GM23338 (cell line): ENCODE measurements at regions not wholly inside any gene's neighbourhood (a gene's known extent, or its start where the extent isn't known, plus 50 kb on each side); places are given as distances from the start of the nearest gene placed in this dataset.

ENCODE experiments used
- ATAC-seq: fragments of 200-7000 bp; cut with Tn5 transposase; 3 replicates; pipeline ENCODE4 v1.9.1; 2020
- DNase-seq: peaks from one replicate; pipeline ENCODE4 v3.0.0-alpha.2; 2015; ENCODE audit warnings: low spot score
- H2AFZ ChIP-seq: fragments of 200-600 bp; sonication (generic); 2 replicates; pipeline ENCODE4 v1.8.0; 2016; ENCODE audit warnings: antibody characterized with exemption, mild to moderate bottlenecking, moderate library complexity
- H3F3A ChIP-seq: fragments of 200-600 bp; sonication (generic); replicated peaks from 2 replicates; pipeline ENCODE4 v1.8.0; 2017; ENCODE audit warnings: antibody characterized with exemption, mixed run types, low read depth
- H3K27ac ChIP-seq: fragments of 200-600 bp; sonication (generic); 2 replicates; pipeline ENCODE4 v1.6.1; 2016; ENCODE audit warnings: low read depth
- H3K27me3 ChIP-seq: fragments of 200-600 bp; sonication (generic); 2 replicates; pipeline ENCODE4 v1.8.0; 2016; ENCODE audit warnings: mild to moderate bottlenecking, mixed run types, moderate library complexity; ENCODE audit not compliant: insufficient read depth
- H3K36me3 ChIP-seq: fragments of 200-600 bp; sonication (generic); 2 replicates; pipeline ENCODE4 v1.8.0; 2016; ENCODE audit warnings: mild to moderate bottlenecking; ENCODE audit not compliant: insufficient read depth
- H3K4me1 ChIP-seq: fragments of 200-600 bp; sonication (generic); 2 replicates; pipeline ENCODE4 v1.8.0; 2016; ENCODE audit warnings: mild to moderate bottlenecking, moderate library complexity; ENCODE audit not compliant: insufficient read depth
- H3K4me2 ChIP-seq: fragments of 200-600 bp; sonication (generic); 2 replicates; pipeline ENCODE4 v1.7.1; 2017; ENCODE audit warnings: mixed run types
- H3K4me3 ChIP-seq: fragments of 200-600 bp; sonication (generic); 2 replicates; pipeline ENCODE4 v1.6.1; 2016; ENCODE audit warnings: mixed run types
- H3K79me2 ChIP-seq: fragments of 200-600 bp; sonication (generic); replicated peaks from 2 replicates; pipeline ENCODE4 v1.8.0; 2017; ENCODE audit warnings: mild to moderate bottlenecking; ENCODE audit not compliant: insufficient read depth
- H3K9me2 ChIP-seq: fragments of 200-600 bp; sonication (generic); 2 replicates; pipeline ENCODE4 v1.8.0; 2017; ENCODE audit not compliant: insufficient read depth
- H4K20me1 ChIP-seq: fragments of 200-600 bp; sonication (generic); replicated peaks from 2 replicates; pipeline ENCODE4 v1.8.0; 2017; ENCODE audit warnings: mild to moderate bottlenecking; ENCODE audit not compliant: insufficient read depth
- H3K27ac Mint-ChIP-seq: 2 replicates; pipeline ENCODE4 v1.8.0; 2020; ENCODE audit warnings: inconsistent platforms, mild to moderate bottlenecking, moderate library complexity, mixed read lengths
- H3K27me3 Mint-ChIP-seq: 3 replicates; pipeline ENCODE4 v1.8.0; 2022; ENCODE audit warnings: low read depth, mild to moderate bottlenecking, moderate library complexity, mixed read lengths, inconsistent platforms; ENCODE audit not compliant: insufficient read depth, poor library complexity
- H3K36me3 Mint-ChIP-seq: 3 replicates; pipeline ENCODE4 v1.8.0; 2021; ENCODE audit warnings: low read depth, mild to moderate bottlenecking, inconsistent platforms, moderate library complexity, mixed read lengths
- H3K4me1 Mint-ChIP-seq: 3 replicates; pipeline ENCODE4 v1.8.0; 2020; ENCODE audit warnings: mild to moderate bottlenecking, inconsistent platforms, mixed read lengths
- H3K4me3 Mint-ChIP-seq: 3 replicates; pipeline ENCODE4 v1.8.0; 2021; ENCODE audit warnings: moderate library complexity, mild to moderate bottlenecking, inconsistent platforms, mixed read lengths
- H3K9me3 Mint-ChIP-seq: 3 replicates; pipeline ENCODE4 v1.8.0; 2020; ENCODE audit warnings: moderate library complexity, mild to moderate bottlenecking, inconsistent platforms, mixed read lengths
- CREB1 ChIP-seq: fragments of 250-450 bp; sonication (Bioruptor Pico); IDR thresholded peaks from 2 replicates; pipeline ENCODE4 v1.5.0; 2020; ENCODE audit warnings: low read depth, mild to moderate bottlenecking, moderate library complexity
- CTCF ChIP-seq, 2 experiments: fragments of 200-600 bp in 1 of 2; sonication (generic) in 1 of 2; conservative IDR thresholded peaks; 2 replicates each; pipeline versions ENCODE4 v1.5.1 to v1.6.1; 2016 to 2017; ENCODE audit warnings: antibody characterized with exemption in 2 of 2, low read depth in 2 of 2, mild to moderate bottlenecking in 2 of 2, moderate library complexity in 1 of 2
- ETS1 ChIP-seq: IDR thresholded peaks from 2 replicates; pipeline ENCODE4 v1.6.1; 2016; ENCODE audit warnings: antibody characterized with exemption
- EZH2 ChIP-seq: fragments of 200-600 bp; sonication (generic); IDR thresholded peaks from one replicate; pipeline ENCODE4 v1.8.0; 2017; ENCODE audit warnings: antibody characterized with exemption, mild to moderate bottlenecking, low read depth; ENCODE audit not compliant: unreplicated experiment
- JUNB ChIP-seq: IDR thresholded peaks from one replicate; pipeline ENCODE4 v1.6.1; 2016; ENCODE audit warnings: antibody characterized with exemption; ENCODE audit not compliant: unreplicated experiment
- POLR2AphosphoS5 ChIP-seq: IDR thresholded peaks from 2 replicates; pipeline ENCODE4 v1.6.1; 2016; ENCODE audit warnings: antibody characterized with exemption, low read depth
- REST ChIP-seq: IDR thresholded peaks from one replicate; pipeline ENCODE4 v1.6.1; 2018; ENCODE audit warnings: antibody characterized with exemption; ENCODE audit not compliant: unreplicated experiment
- ZNF114 ChIP-seq: fragments of 250-450 bp; sonication (Bioruptor Pico); IDR thresholded peaks from 2 replicates; pipeline ENCODE4 v1.5.0; 2020; ENCODE audit warnings: mild to moderate bottlenecking, moderate library complexity
- ZNF331 ChIP-seq: fragments of 250-450 bp; sonication (Bioruptor Pico); IDR thresholded peaks from 2 replicates; pipeline ENCODE4 v1.5.0; 2020; ENCODE audit warnings: low read depth, mild to moderate bottlenecking, moderate library complexity
- ZNF462 ChIP-seq: fragments of 250-450 bp; sonication (Bioruptor Pico); IDR thresholded peaks from 2 replicates; pipeline ENCODE4 v1.5.0; 2020; ENCODE audit warnings: mild to moderate bottlenecking, moderate library complexity

- Histone ChIP-seq H3F3A (no peaks in the 10 kb centered on the region), H3K27ac (no peak overlapping the region), H3K4me2 (no peak overlapping the region), H3K36me3 (no peaks in the 10 kb centered on the region), H3K27me3 (no peaks in the 10 kb centered on the region), H3K9me2 (no peaks in the 10 kb centered on the region), H3K79me2 (no peaks in the 10 kb centered on the region), H2AFZ (no peak overlapping the region), H3K4me1 (no peaks in the 10 kb centered on the region), H3K4me3 (no peak overlapping the region), H4K20me1 (no peaks in the 10 kb centered on the region)
- H3K36me3 Mint-ChIP-seq = no peaks in the 10 kb centered on the region
- TF ChIP-seq REST (no peak), ETS1 (no peak), JUNB (no peak), ZNF331 (no peak), POLR2AphosphoS5 (no peak), CREB1 (no peak), EZH2 (no peak), ZNF462 (CRISPR knock-in tag) (no peak), ZNF114 (CRISPR knock-in tag) (no peak), CTCF (conservative IDR thresholded peaks at IDR 0.05; ENCODE audit: low read depth in 2 of 2) (no peak)
- no peak overlapping the region for H3K4me3 Mint-ChIP-seq
- ATAC-seq (no peak), DNase-seq (no peak)
- H3K4me1 Mint-ChIP-seq = no peaks in the 10 kb centered on the region
- no peaks in the 10 kb centered on the region for H3K27me3 Mint-ChIP-seq
- H3K27ac Mint-ChIP-seq = no peak overlapping the region
- H3K9me3 Mint-ChIP-seq = no peaks in the 10 kb centered on the region
Measured at GRCh38 chr12:61862986-61863385, 397.2 kb upstream of the USP15 start.
